Pons (tissue), 1 donor: ENCODE measurements at regions not wholly inside any gene's neighbourhood (a gene's known extent, or its start where the extent isn't known, plus 50 kb on each side); places are given as distances from the start of the nearest gene placed in this dataset.
"Not testable (repeated sequence)": the region's sequence is repeated elsewhere in the genome, so short reads cannot be mapped to it uniquely, and the experiment has no call there.

Experiments
- DNase-seq: peaks from one replicate; pipeline ENCODE4 v3.0.0-alpha.2; 2016; ENCODE audit warnings: low spot score

GRCh38 chr2:172287190-172287589 is 140.2 kb upstream of the ITGA6 start:
- no peak for DNase-seq

GRCh38 chr2:172287605-172288315 is 139.6 kb upstream of the ITGA6 start:
- no peak for DNase-seq

GRCh38 chr2:172288603-172289002 is 138.8 kb upstream of the ITGA6 start:
- DNase-seq = no peak

GRCh38 chr2:172293952-172294351 is 133.4 kb upstream of the ITGA6 start:
- no peak for DNase-seq

- DNase-seq = no peak
Observed at GRCh38 chr2:172294983-172295382, 132.4 kb upstream of the ITGA6 start.

GRCh38 chr2:172295677-172296076 is 131.7 kb upstream of the ITGA6 start:
- DNase-seq = no peak

GRCh38 chr2:172296267-172297046 is 130.9 kb upstream of the ITGA6 start:
- no peak for DNase-seq

GRCh38 chr2:172297531-172297930 is 129.9 kb upstream of the ITGA6 start:
- no peak for DNase-seq

- DNase-seq = no peak
Observed at GRCh38 chr2:172297950-172298349, 129.4 kb upstream of the ITGA6 start.

- DNase-seq = no peak
Observed at GRCh38 chr2:172299741-172300140, 127.6 kb upstream of the ITGA6 start.

GRCh38 chr2:172300851-172301250 is 126.5 kb upstream of the ITGA6 start:
- no peak for DNase-seq

- no peak for DNase-seq
Observed at GRCh38 chr2:172305066-172305465, 122.3 kb upstream of the ITGA6 start.

GRCh38 chr2:172307800-172308199 is 119.6 kb upstream of the ITGA6 start:
- no peak for DNase-seq

GRCh38 chr2:172308253-172308935 is 119.0 kb upstream of the ITGA6 start:
- no peak for DNase-seq

GRCh38 chr2:172311921-172312345 is 115.5 kb upstream of the ITGA6 start:
- DNase-seq = no peak

GRCh38 chr2:172313715-172314341 is 113.6 kb upstream of the ITGA6 start:
- DNase-seq = no peak

GRCh38 chr2:172315070-172315469 is 112.3 kb upstream of the ITGA6 start:
- DNase-seq = not testable (repeated sequence)

GRCh38 chr2:172322049-172322448 is 105.3 kb upstream of the ITGA6 start:
- no peak for DNase-seq

- DNase-seq = no peak
Observed at GRCh38 chr2:172323256-172323655, 104.1 kb upstream of the ITGA6 start.

GRCh38 chr2:172323861-172324597 is 103.4 kb upstream of the ITGA6 start:
- no peak for DNase-seq

GRCh38 chr2:172326211-172326509 is 101.2 kb upstream of the ITGA6 start:
- DNase-seq = no peak
